ENCODE measurements at regions not wholly inside any gene's neighbourhood (a gene's known extent, or its start where the extent isn't known, plus 50 kb on each side); places are given as distances from the start of the nearest gene placed in this dataset.

- Histone ChIP-seq H3K9ac (ENCODE audit: low read depth, low read length) (no peak overlapping the region), H3K9me3 (ENCODE audit: control insufficient read depth, insufficient read depth, low read length) (no peaks in the 10 kb centered on the region), H3K36me3 (ENCODE audit: insufficient read depth, low read length) (no peaks in the 10 kb centered on the region), H3K4me1 (ENCODE audit: insufficient read depth, low read length) (no peaks in the 10 kb centered on the region)
Measured at GRCh38 chr10:43817368-43817767, 168.7 kb upstream of the ZNF32 start.

GRCh38 chr10:43816351-43817321, 168.0 kb upstream of the ZNF32 start:
- no peaks in the 10 kb centered on the region for H3K4me1 ChIP-seq (ENCODE audit: insufficient read depth, low read length)
- H3K36me3 ChIP-seq (ENCODE audit: insufficient read depth, low read length), result no peaks in the 10 kb centered on the region
- H3K9me3 ChIP-seq (ENCODE audit: control insufficient read depth, insufficient read depth, low read length), result no peaks in the 10 kb centered on the region
- H3K9ac ChIP-seq (ENCODE audit: low read depth, low read length), result no peak overlapping the region

- no peak overlapping the region for H3K9ac ChIP-seq (ENCODE audit: low read depth, low read length)
Measured at GRCh38 chr10:43815181-43815885, 166.7 kb upstream of the ZNF32 start.

GRCh38 chr10:43814663-43815062, 166.0 kb upstream of the ZNF32 start:
- no peaks in the 10 kb centered on the region for H3K9me3 ChIP-seq (ENCODE audit: control insufficient read depth, insufficient read depth, low read length)
- H3K36me3 ChIP-seq (ENCODE audit: insufficient read depth, low read length), result no peaks in the 10 kb centered on the region
- no peak overlapping the region for H3K9ac ChIP-seq (ENCODE audit: low read depth, low read length)
- no peaks in the 10 kb centered on the region for H3K4me1 ChIP-seq (ENCODE audit: insufficient read depth, low read length)

More at GRCh38 chr10:43815181-43815885, 166.7 kb upstream of the ZNF32 start:
- Histone ChIP-seq H3K36me3 (ENCODE audit: insufficient read depth, low read length) (no peaks in the 10 kb centered on the region), H3K4me1 (ENCODE audit: insufficient read depth, low read length) (no peaks in the 10 kb centered on the region), H3K9me3 (ENCODE audit: control insufficient read depth, insufficient read depth, low read length) (no peaks in the 10 kb centered on the region)

- Histone ChIP-seq H3K9me3 (ENCODE audit: control insufficient read depth, insufficient read depth, low read length) (no peaks in the 10 kb centered on the region), H3K4me1 (ENCODE audit: insufficient read depth, low read length) (no peaks in the 10 kb centered on the region), H3K36me3 (ENCODE audit: insufficient read depth, low read length) (no peaks in the 10 kb centered on the region), H3K9ac (ENCODE audit: low read depth, low read length) (no peak overlapping the region)
Measured at GRCh38 chr10:43811871-43812270, 163.2 kb upstream of the ZNF32 start.

GRCh38 chr10:43809211-43809930, 160.7 kb upstream of the ZNF32 start:
- H3K9me3 ChIP-seq (ENCODE audit: control insufficient read depth, insufficient read depth, low read length), result no peaks in the 10 kb centered on the region
- H3K9ac ChIP-seq (ENCODE audit: low read depth, low read length), result no peak overlapping the region
- no peaks in the 10 kb centered on the region for H3K4me1 ChIP-seq (ENCODE audit: insufficient read depth, low read length)
- H3K36me3 ChIP-seq (ENCODE audit: insufficient read depth, low read length), result no peaks in the 10 kb centered on the region

GRCh38 chr10:43808136-43808535, 159.5 kb upstream of the ZNF32 start:
- Histone ChIP-seq H3K9me3 (ENCODE audit: control insufficient read depth, insufficient read depth, low read length) (no peaks in the 10 kb centered on the region), H3K4me1 (ENCODE audit: insufficient read depth, low read length) (no peaks in the 10 kb centered on the region), H3K9ac (ENCODE audit: low read depth, low read length) (no peak overlapping the region), H3K36me3 (ENCODE audit: insufficient read depth, low read length) (no peaks in the 10 kb centered on the region)

GRCh38 chr10:43806831-43807640, 158.4 kb upstream of the ZNF32 start:
- H3K9me3 ChIP-seq (ENCODE audit: control insufficient read depth, insufficient read depth, low read length), result no peaks in the 10 kb centered on the region
- H3K4me1 ChIP-seq (ENCODE audit: insufficient read depth, low read length), result no peaks in the 10 kb centered on the region
- H3K9ac ChIP-seq (ENCODE audit: low read depth, low read length), result no peak overlapping the region
- H3K36me3 ChIP-seq (ENCODE audit: insufficient read depth, low read length), result no peaks in the 10 kb centered on the region

- H3K4me1 ChIP-seq (ENCODE audit: insufficient read depth, low read length), result no peaks in the 10 kb centered on the region
- no peaks in the 10 kb centered on the region for H3K36me3 ChIP-seq (ENCODE audit: insufficient read depth, low read length)
- H3K9me3 ChIP-seq (ENCODE audit: control insufficient read depth, insufficient read depth, low read length), result no peaks in the 10 kb centered on the region
- H3K9ac ChIP-seq (ENCODE audit: low read depth, low read length), result no peak overlapping the region
Measured at GRCh38 chr10:43803791-43804190, 155.1 kb upstream of the ZNF32 start.

GRCh38 chr10:43802988-43803696, 154.5 kb upstream of the ZNF32 start:
- no peak overlapping the region for H3K9ac ChIP-seq (ENCODE audit: low read depth, low read length)
- no peaks in the 10 kb centered on the region for H3K4me1 ChIP-seq (ENCODE audit: insufficient read depth, low read length)
- no peaks in the 10 kb centered on the region for H3K9me3 ChIP-seq (ENCODE audit: control insufficient read depth, insufficient read depth, low read length)
- no peaks in the 10 kb centered on the region for H3K36me3 ChIP-seq (ENCODE audit: insufficient read depth, low read length)

- Histone ChIP-seq H3K9ac (ENCODE audit: low read depth, low read length) (no peak overlapping the region), H3K4me1 (ENCODE audit: insufficient read depth, low read length) (no peaks in the 10 kb centered on the region), H3K9me3 (ENCODE audit: control insufficient read depth, insufficient read depth, low read length) (no peaks in the 10 kb centered on the region), H3K36me3 (ENCODE audit: insufficient read depth, low read length) (no peaks in the 10 kb centered on the region)
Measured at GRCh38 chr10:43801626-43802025, 152.9 kb upstream of the ZNF32 start.

GRCh38 chr10:43801140-43801539, 152.5 kb upstream of the ZNF32 start:
- Histone ChIP-seq H3K4me1 (ENCODE audit: insufficient read depth, low read length) (no peaks in the 10 kb centered on the region), H3K36me3 (ENCODE audit: insufficient read depth, low read length) (no peaks in the 10 kb centered on the region), H3K9ac (ENCODE audit: low read depth, low read length) (no peak overlapping the region), H3K9me3 (ENCODE audit: control insufficient read depth, insufficient read depth, low read length) (no peaks in the 10 kb centered on the region)

- no peaks in the 10 kb centered on the region for H3K4me1 ChIP-seq (ENCODE audit: insufficient read depth, low read length)
- no peaks in the 10 kb centered on the region for H3K36me3 ChIP-seq (ENCODE audit: insufficient read depth, low read length)
- H3K9me3 ChIP-seq (ENCODE audit: control insufficient read depth, insufficient read depth, low read length), result no peaks in the 10 kb centered on the region
- no peak overlapping the region for H3K9ac ChIP-seq (ENCODE audit: low read depth, low read length)
Measured at GRCh38 chr10:43796781-43797180, 148.1 kb upstream of the ZNF32 start.

Data from ES-I3 (cell line).